Naive thymus-derived CD8-positive, alpha-beta T cell (primary cell): ENCODE measurements at regions not wholly inside any gene's neighbourhood (a gene's known extent, or its start where the extent isn't known, plus 50 kb on each side); places are given as distances from the start of the nearest gene placed in this dataset.
A peak's percentile ranks its signal among the peaks of the same experiment; 100 is the strongest.
"Not testable (repeated sequence)": the region's sequence is repeated elsewhere in the genome, so short reads cannot be mapped to it uniquely, and the experiment has no call there.

Experiments
- ATAC-seq, 2 donors: fragments of 150-1000 bp; cut with Tn5 transposase in 1 of 2; sonication (Bioruptor Pico), chemical (Tn5 transposase) in 1 of 2; 1 replicate in 1 of 2; 2 replicates in 1 of 2; pipeline ENCODE4 v1.10.0; 2021; ENCODE audit warnings: mild to moderate bottlenecking in 2 of 2, moderate library complexity in 2 of 2
- POLR2A ChIA-PET: fragments of 350-600 bp; sonication (Branson Sonifier 250); formaldehyde crosslinking; loops from one replicate; lab custom pipeline; 2021; ENCODE audit warnings: antibody characterized with exemption; lab: Charles Lee
- DNase-seq, 10 donors: peaks; one replicate each; pipeline versions ENCODE4 v3.0.0 to v3.0.0-alpha.2; 2020 to 2022
- H3K27ac Mint-ChIP-seq, 10 donors: one replicate each; pipeline ENCODE4 v1.8.0; 2020 to 2022; ENCODE audit warnings: mild to moderate bottlenecking in 10 of 10, mixed read lengths in 10 of 10, moderate library complexity in 4 of 10, inconsistent platforms in 1 of 10
- H3K27me3 Mint-ChIP-seq, 5 donors: one replicate each; pipeline ENCODE4 v1.8.0; 2021 to 2022; ENCODE audit warnings: mixed read lengths in 5 of 5
- H3K36me3 Mint-ChIP-seq, 3 donors: one replicate each; pipeline ENCODE4 v1.8.0; 2020 to 2022; ENCODE audit warnings: mixed read lengths in 3 of 3, mild to moderate bottlenecking in 2 of 3, inconsistent platforms in 1 of 3
- H3K4me1 Mint-ChIP-seq, 4 donors: one replicate each; pipeline ENCODE4 v1.8.0; 2021 to 2022; ENCODE audit warnings: mixed read lengths in 4 of 4
- H3K4me3 Mint-ChIP-seq, 10 donors: one replicate each; pipeline ENCODE4 v1.8.0; 2020 to 2022; ENCODE audit warnings: mild to moderate bottlenecking in 10 of 10, mixed read lengths in 10 of 10, moderate library complexity in 6 of 10, inconsistent platforms in 1 of 10
- H3K9me3 Mint-ChIP-seq, 9 donors: one replicate each; pipeline ENCODE4 v1.8.0; 2020 to 2022; ENCODE audit warnings: mixed read lengths in 9 of 9, mild to moderate bottlenecking in 3 of 9, inconsistent platforms in 1 of 9, moderate library complexity in 1 of 9

DNA sequence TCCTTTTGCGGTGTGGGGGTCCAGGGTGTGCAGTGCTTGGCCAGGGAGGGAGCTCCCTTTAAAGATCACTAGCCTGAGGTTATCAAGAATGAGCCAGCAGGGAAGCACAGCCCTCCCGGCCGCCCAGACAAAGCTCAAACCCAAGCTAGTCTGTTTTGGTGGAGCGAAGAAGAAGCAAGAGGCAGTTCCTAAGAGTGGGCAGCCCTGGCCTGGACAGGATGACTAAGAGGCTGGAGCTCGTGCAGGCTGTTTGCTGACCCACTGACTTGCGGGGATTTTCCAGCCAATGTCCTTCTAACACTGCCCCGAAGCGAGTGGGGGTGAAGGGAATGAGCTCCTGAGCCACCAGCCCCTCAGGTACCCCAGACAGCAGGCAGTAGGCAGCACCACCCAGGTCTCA, 134.4 kb downstream of the COPRS start:
- Mint-ChIP-seq H3K27me3 (peaks cover 4 to 16% (median 5%) of the 10 kb centered on the region in 5 donors), H3K9me3 (no peaks in the 10 kb centered on the region), H3K4me1 (no peaks in the 10 kb centered on the region), H3K27ac (no peak overlapping the region), H3K4me3 (no peak overlapping the region), H3K36me3 (no peaks in the 10 kb centered on the region)
- DNase-seq (no peak), ATAC-seq (no peak)
- POLR2A ChIA-PET = no interaction called here

DNA sequence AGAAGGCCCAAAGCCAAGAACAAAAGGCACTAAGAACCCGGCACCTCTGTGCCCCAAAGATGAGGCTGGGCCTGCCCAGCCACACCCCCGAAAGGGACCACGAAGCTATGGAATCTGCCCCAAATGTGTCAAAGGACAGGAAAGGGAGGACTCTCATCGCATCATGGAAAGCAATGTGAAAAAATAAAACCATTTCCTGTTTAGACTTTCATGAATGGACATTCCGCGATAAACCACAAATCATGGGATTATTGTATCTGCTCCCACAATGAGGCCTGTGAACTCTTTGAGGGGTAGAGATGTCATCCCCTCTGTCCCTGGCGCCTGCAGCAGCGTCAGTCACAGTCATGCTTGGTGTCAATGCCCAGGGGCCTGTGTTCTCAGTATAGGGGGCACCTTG, 135.0 kb downstream of the COPRS start:
- DNase-seq (no peak), ATAC-seq (no peak)
- H3K9me3 Mint-ChIP-seq = no peaks in the 10 kb centered on the region
- no peak overlapping the region for H3K27ac Mint-ChIP-seq
- H3K4me1 Mint-ChIP-seq = no peaks in the 10 kb centered on the region
- H3K36me3 Mint-ChIP-seq = no peaks in the 10 kb centered on the region
- POLR2A ChIA-PET = no interaction called here
- peaks cover 5 to 16% (median 9%) of the 10 kb centered on the region in 5 donors for H3K27me3 Mint-ChIP-seq
- no peak overlapping the region for H3K4me3 Mint-ChIP-seq

DNA sequence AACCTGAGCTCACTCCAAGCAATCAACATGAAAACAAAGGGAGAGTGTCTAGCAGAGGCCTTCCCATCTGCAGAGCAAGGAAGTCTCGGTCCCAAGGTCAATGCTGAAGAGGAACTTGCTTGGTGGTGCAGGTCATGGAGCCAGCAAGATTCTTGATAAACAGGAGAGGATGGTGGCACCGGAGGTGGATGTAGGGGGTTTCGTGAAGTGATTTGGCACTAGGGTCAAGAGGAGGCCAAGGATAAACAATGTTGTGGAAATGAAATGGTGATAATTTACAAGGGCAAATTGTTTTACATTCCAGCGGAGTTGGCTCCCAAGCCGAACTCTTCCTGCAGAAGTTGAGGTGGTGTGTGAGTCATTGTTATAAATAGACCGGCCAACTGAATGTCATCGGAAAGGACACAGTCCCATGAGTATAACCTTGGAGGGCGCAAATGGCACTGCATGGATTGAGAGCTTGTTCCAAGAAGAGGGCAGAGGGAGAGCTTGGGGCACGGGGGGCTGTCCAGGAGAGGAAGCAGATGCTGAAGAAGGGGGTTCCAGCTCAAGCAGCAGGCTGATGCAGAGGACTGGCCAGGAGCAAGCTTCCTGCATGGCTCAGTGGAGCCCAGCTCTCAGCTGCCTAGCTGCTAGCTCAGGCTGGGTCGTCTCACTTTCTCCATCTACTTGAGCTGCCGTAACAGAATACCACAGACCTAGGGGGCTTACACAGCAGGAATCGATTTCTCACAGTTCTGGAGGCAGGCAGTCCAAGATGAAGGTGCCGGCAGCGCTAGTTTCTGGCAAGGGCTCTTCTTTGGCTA, 136.6 kb downstream of the COPRS start:
- peaks cover 5 to 16% (median 9%) of the 10 kb centered on the region in 5 donors for H3K27me3 Mint-ChIP-seq
- ATAC-seq (no peak), DNase-seq (no peak)
- H3K36me3 Mint-ChIP-seq = no peaks in the 10 kb centered on the region
- H3K9me3 Mint-ChIP-seq = no peaks in the 10 kb centered on the region
- peak overlapping the region in 1 of 10 donors; percentile 20 for H3K27ac Mint-ChIP-seq
- POLR2A ChIA-PET = no interaction called here
- H3K4me1 Mint-ChIP-seq = no peaks in the 10 kb centered on the region
- no peak overlapping the region for H3K4me3 Mint-ChIP-seq

DNA sequence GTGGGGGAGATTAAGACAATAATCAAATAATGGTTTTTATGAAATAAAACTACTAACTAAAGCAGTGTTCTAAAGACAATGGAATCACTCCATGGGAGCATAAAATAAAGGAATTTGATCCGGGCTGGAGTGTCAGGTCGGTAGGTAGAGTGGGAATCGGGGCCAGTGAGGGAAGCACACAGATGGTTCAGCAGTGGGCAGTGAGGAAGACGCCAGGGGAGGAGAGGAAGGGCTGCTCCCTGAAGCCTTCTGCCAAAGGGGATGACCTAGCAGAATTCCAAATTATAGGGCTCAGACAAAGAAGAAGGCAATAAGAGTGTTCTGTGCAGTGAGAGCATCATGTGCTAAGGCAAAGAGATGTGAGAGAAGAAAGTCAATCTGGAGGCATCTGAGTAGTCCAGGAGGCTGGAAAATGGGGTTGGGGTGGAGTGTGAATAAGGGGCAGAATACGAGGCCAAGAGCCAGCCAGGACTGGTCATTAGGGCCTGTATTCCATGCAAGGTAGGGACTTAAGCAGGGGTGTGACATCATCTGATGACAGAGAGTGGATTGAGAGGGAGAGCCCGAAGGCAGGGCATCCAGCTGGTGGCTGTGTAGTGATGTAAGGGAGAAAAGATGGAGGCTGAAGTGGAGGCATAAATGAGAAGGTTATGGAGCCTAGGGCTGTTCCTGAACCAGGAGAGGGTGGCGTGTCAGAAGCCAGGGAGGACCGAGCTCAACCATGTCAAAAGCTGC, 137.6 kb downstream of the COPRS start:
- peaks cover 5 to 16% (median 9%) of the 10 kb centered on the region in 5 donors for H3K27me3 Mint-ChIP-seq
- POLR2A ChIA-PET = no interaction called here
- no peak overlapping the region for H3K27ac Mint-ChIP-seq
- ATAC-seq = no peak
- H3K4me3 Mint-ChIP-seq = no peak overlapping the region
- no peak for DNase-seq
- no peaks in the 10 kb centered on the region for H3K36me3 Mint-ChIP-seq
- no peaks in the 10 kb centered on the region for H3K9me3 Mint-ChIP-seq
- no peaks in the 10 kb centered on the region for H3K4me1 Mint-ChIP-seq

DNA sequence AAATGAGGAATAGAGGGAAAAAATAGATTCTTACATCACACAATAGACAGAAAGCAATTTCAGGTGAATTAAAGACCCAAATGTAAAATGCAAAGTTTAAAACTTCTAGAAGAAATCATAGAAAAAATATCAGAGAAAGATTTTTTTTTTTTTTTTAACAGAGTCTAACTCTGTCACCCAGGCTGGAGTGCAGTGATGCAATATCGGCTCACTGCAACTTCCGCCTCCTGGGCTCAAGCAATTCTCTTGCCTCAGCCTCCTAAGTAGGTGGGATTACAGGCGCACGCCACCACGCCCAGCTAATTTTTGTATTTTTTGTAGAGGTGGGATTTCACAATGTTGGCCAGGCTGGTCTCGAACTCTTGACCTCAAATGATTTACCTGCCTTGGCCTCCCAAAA, 141.8 kb downstream of the COPRS start:
- H3K36me3 Mint-ChIP-seq, ATAC-seq, POLR2A ChIA-PET, H3K27ac Mint-ChIP-seq, H3K4me3 Mint-ChIP-seq, DNase-seq, H3K9me3 Mint-ChIP-seq, H3K4me1 Mint-ChIP-seq: not testable (repeated sequence)
- peaks cover 5 to 12% (median 6%) of the 10 kb centered on the region in 5 donors for H3K27me3 Mint-ChIP-seq

DNA sequence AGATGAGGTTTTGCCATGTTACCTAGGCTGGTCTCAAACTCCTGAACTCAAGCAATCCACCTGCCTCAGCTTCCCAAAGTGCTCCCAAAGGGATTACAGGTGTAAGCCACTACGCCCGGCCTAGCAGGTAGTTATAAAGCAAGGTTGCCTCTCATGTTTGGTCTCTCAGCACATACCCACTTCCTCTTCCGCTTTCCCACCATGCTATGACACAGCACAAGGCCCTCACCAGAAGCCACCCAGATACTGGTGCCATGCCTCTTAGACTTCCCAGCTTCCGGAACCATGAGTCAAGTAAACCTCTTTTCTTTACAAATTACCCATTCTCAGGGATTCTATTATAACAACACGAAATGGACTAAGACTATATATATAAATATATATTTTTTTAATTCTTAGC, 143.6 kb downstream of the COPRS start:
- Mint-ChIP-seq H3K27me3 (peaks cover 0 to 5% (median 0%) of the 10 kb centered on the region in 5 donors), H3K4me1 (peaks cover 1 to 6% (median 3%) of the 10 kb centered on the region in 4 donors), H3K27ac (peak overlapping the region in 5 of 10 donors; percentile 4 to 58 (median 39)), H3K36me3 (no peaks in the 10 kb centered on the region), H3K4me3 (peak overlapping the region in 1 of 10 donors; percentile 42), H3K9me3 (peaks cover 0 to 5% (median 0%) of the 10 kb centered on the region in 9 donors)
- ATAC-seq (no peak), DNase-seq (peak in 2 of 10 donors; percentile 17 to 53)
- POLR2A ChIA-PET = no interaction called here

DNA sequence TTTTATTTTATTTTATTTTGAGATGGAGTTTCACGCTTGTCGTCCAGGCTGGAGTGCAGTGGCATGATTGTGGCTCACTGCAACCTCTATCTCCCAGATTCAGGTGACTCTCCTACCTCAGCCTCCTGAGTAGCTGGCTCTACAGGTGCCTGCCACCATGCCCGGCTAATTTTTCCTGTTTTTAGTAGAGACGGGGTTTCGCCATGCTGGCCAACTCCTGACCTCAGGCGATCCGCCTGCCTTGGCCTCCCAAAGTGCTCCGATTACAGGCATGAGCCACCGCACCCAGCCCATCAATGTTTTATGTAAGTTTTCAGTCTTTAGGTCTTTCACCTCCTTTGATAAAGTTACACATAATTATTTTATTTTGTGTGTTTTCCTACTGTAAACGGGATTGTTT, 154.6 kb downstream of the COPRS start:
- H3K27me3 Mint-ChIP-seq = peaks cover 0 to 22% (median 6%) of the 10 kb centered on the region in 5 donors
- H3K36me3 Mint-ChIP-seq = no peaks in the 10 kb centered on the region
- peaks cover 0 to 4% (median 0%) of the 10 kb centered on the region in 9 donors for H3K9me3 Mint-ChIP-seq
- no peak overlapping the region for H3K4me3 Mint-ChIP-seq
- DNase-seq (no peak), ATAC-seq (no peak)
- H3K27ac Mint-ChIP-seq = no peak overlapping the region
- POLR2A ChIA-PET = interaction anchor here (0.7 kb wide), 1 partner anchor 53 kb away, joined by 3 read pairs; no protein-coding TSS in a partner anchor
- no peaks in the 10 kb centered on the region for H3K4me1 Mint-ChIP-seq

DNA sequence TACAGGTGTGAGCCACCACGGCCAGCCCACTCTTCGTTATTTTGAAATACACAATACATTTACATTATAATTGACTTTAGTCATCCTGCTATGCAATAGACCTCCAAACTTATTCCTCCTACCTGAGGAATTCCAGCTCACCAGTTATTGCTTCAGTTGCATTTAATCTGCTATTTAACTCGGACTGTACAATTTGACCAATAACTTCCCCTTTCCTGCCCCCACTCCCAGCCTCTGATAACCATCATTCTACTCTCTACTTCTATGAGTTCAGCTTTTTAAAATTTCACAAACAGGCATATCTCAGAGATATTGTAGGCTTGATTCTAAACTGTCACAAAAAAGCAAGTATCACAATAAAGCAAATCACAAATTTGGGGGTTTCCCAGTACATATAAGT, 157.0 kb downstream of the COPRS start:
- Mint-ChIP-seq H3K4me1 (no peaks in the 10 kb centered on the region), H3K4me3 (no peak overlapping the region), H3K9me3 (peaks cover 0 to 4% (median 0%) of the 10 kb centered on the region in 9 donors), H3K27me3 (peaks cover 0 to 22% (median 5%) of the 10 kb centered on the region in 5 donors), H3K27ac (no peak overlapping the region), H3K36me3 (no peaks in the 10 kb centered on the region)
- POLR2A ChIA-PET = no interaction called here
- no peak for ATAC-seq
- DNase-seq = no peak

DNA sequence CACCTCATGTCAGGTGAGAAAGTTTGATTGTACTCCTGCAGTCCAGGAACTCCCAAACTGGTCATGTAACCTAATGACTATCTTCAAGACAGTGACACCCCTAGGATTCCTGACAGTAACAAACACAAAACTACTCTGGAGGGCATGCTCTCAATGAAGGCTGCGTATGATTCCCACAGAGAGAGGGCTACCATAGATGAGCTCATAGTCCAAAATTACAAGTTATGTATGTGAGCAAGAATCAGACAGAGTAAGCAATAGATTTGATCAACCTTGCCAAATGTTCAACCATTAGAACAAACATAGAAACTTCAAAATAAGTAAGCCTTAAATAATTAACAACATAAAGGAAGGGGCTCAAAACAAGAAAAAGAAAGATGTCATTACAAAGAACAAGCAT, 158.1 kb downstream of the COPRS start:
- Mint-ChIP-seq H3K9me3 (peaks cover 0 to 4% (median 0%) of the 10 kb centered on the region in 9 donors), H3K36me3 (no peaks in the 10 kb centered on the region), H3K4me1 (no peaks in the 10 kb centered on the region), H3K27me3 (peaks cover 0 to 22% (median 5%) of the 10 kb centered on the region in 5 donors), H3K4me3 (no peak overlapping the region), H3K27ac (no peak overlapping the region)
- ATAC-seq (no peak), DNase-seq (no peak)
- POLR2A ChIA-PET = no interaction called here

DNA sequence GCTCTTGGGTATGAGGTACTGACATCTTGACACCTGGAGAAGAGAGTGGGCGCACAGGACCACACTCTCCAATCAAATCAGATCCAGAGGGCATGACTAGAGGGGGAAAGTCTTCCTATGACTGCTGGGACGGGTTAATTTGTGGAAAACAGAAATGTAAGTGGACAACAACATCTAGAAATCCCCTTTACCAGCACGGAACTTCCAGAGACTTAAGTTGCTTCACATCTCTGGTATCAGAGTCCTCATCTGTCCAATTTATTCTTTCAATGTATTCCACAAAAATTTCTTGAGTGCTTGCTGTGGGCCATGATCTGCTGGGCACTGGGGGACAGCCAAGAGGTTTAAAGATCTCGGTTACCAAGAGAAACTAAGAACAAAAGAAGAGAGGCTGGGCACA, 159.2 kb downstream of the COPRS start:
- no peak for ATAC-seq
- POLR2A ChIA-PET = no interaction called here
- no peak overlapping the region for H3K4me3 Mint-ChIP-seq
- DNase-seq = no peak
- peaks cover 0 to 4% (median 0%) of the 10 kb centered on the region in 9 donors for H3K9me3 Mint-ChIP-seq
- H3K4me1 Mint-ChIP-seq = no peaks in the 10 kb centered on the region
- H3K36me3 Mint-ChIP-seq = no peaks in the 10 kb centered on the region
- H3K27me3 Mint-ChIP-seq = peaks cover 0 to 15% (median 5%) of the 10 kb centered on the region in 5 donors
- H3K27ac Mint-ChIP-seq = peak overlapping the region in 1 of 10 donors; percentile 40

DNA sequence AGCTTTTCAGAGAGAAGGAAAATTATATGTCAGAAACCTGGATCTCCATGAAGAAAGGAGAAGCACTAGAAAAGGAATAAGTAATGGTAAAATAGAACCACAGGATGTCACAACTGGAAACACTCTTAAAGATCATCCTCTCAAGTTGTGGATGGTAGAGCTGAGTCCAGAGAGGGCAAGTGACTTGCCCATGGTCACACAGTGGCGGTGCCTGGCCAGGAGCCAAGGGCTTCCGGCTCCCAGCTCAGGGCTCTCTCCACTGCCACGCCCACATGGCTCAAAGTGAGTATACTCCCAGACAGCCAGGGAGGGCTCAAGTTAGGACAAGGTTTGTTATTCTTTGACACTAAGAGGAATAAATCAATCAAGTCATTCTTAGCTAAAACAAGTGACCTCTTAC, 159.8 kb downstream of the COPRS start:
- ATAC-seq (no peak), DNase-seq (no peak)
- Mint-ChIP-seq H3K36me3 (no peaks in the 10 kb centered on the region), H3K4me3 (no peak overlapping the region), H3K27ac (no peak overlapping the region), H3K9me3 (peaks cover 0 to 4% (median 0%) of the 10 kb centered on the region in 9 donors), H3K4me1 (no peaks in the 10 kb centered on the region), H3K27me3 (peaks cover 0 to 11% (median 5%) of the 10 kb centered on the region in 5 donors)
- POLR2A ChIA-PET = no interaction called here

DNA sequence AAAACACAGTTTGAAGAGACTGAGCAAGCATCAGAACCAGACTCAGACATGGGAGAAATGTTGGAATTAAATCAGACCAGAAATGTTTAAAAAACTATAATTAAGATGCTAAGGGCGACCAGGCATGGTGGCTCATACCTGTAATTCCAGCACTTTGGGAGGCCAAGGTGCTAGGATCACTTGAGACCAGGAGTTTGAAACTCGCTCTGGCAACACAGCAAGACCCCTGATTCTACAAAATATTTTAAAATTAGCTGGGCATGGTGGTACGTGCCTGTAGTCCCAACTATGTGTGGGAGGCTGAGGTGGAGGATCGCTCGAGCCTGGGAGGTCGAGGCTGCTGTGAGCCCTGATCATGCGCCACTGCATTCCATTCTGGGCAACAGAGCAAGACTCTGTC, 160.3 kb downstream of the COPRS start:
- no peak for DNase-seq
- POLR2A ChIA-PET = no interaction called here
- H3K27me3 Mint-ChIP-seq = peaks cover 0 to 6% (median 5%) of the 10 kb centered on the region in 5 donors
- peak overlapping the region in 1 of 10 donors; percentile 21 for H3K27ac Mint-ChIP-seq
- no peak overlapping the region for H3K4me3 Mint-ChIP-seq
- H3K9me3 Mint-ChIP-seq = peaks cover 0 to 4% (median 0%) of the 10 kb centered on the region in 9 donors
- no peak for ATAC-seq
- H3K36me3 Mint-ChIP-seq = no peaks in the 10 kb centered on the region
- H3K4me1 Mint-ChIP-seq = no peaks in the 10 kb centered on the region

DNA sequence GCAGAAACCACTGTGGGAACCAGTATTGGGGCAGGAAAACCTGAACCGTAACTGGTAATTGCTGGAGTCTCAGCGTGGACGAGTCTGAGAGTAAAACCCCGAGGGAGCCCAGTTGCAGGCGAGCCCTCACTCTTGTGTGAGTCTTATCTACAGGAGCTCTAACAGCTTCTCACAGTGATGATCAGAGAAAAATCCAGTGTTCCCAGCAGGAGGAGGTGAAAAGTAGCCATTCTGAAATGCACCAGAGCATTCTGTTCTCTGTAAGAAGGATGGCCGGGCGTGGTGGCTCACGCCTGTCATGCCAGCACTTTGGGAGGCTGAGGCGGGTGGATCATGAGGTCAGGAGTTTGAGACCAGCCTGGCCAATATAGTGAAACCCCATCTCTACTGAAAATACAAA, 161.2 kb downstream of the COPRS start:
- POLR2A ChIA-PET = no interaction called here
- DNase-seq (no peak), ATAC-seq (no peak)
- Mint-ChIP-seq H3K27me3 (peaks cover 0 to 2% (median 1%) of the 10 kb centered on the region in 5 donors), H3K4me3 (no peak overlapping the region), H3K27ac (no peak overlapping the region), H3K9me3 (no peaks in the 10 kb centered on the region), H3K4me1 (no peaks in the 10 kb centered on the region), H3K36me3 (no peaks in the 10 kb centered on the region)
